ENCODE measurements at regions not wholly inside any gene's neighbourhood (a gene's known extent, or its start where the extent isn't known, plus 50 kb on each side); places are given as distances from the start of the nearest gene placed in this dataset.

- TF ChIP-seq POLR2A (IDR thresholded peaks at IDR 0.05; ENCODE audit: low read length) (no peak), GATA1 (IDR thresholded peaks at IDR 0.05; ENCODE audit: low read depth, low read length) (no peak)
Measured at GRCh38 chr9:108683245-108683644, 172.5 kb downstream of the ACTL7B start.

Measured in erythroblast (primary cell).